Stimulated activated CD8-positive, alpha-beta memory T cell treated with anti-CD3 and anti-CD28 coated beads, Interleukin-7, amount 100 ng/mL, for 4 hours (primary cell): ENCODE measurements at regions not wholly inside any gene's neighbourhood (a gene's known extent, or its start where the extent isn't known, plus 50 kb on each side); places are given as distances from the start of the nearest gene placed in this dataset.
A peak's percentile ranks its signal among the peaks of the same experiment; 100 is the strongest.
"Not testable (repeated sequence)": the region's sequence is repeated elsewhere in the genome, so short reads cannot be mapped to it uniquely, and the experiment has no call there.

Experiments used
- DNase-seq, 2 donors: peaks; one replicate each; pipeline ENCODE4 v3.0.0-alpha.2; 2020; ENCODE audit warnings: low read depth in 2 of 2

- DNase-seq: no peak
These were observed 127.0 kb upstream of the CIBAR2 start for GRCh38 chr16:85239239-85239638.

- DNase-seq: no peak
These were observed 127.6 kb upstream of the CIBAR2 start for GRCh38 chr16:85239871-85240270.

GRCh38 chr16:85240982-85241924 is 129.0 kb upstream of the CIBAR2 start:
- DNase-seq: no peak

- no peak for DNase-seq
These were observed 129.9 kb upstream of the CIBAR2 start for GRCh38 chr16:85242140-85242539.

GRCh38 chr16:85243308-85243707 is 131.0 kb upstream of the CIBAR2 start:
- no peak for DNase-seq

- DNase-seq: not testable (repeated sequence)
These were observed 132.2 kb upstream of the CIBAR2 start for GRCh38 chr16:85244452-85244851.

- peak; percentile 11 to 15 for DNase-seq
These were observed 133.3 kb upstream of the CIBAR2 start for GRCh38 chr16:85245307-85246172.

- DNase-seq: no peak
These were observed 134.2 kb upstream of the CIBAR2 start for GRCh38 chr16:85246473-85246872.

- DNase-seq: no peak
These were observed 134.7 kb upstream of the CIBAR2 start for GRCh38 chr16:85246973-85247372.

GRCh38 chr16:85248342-85248741 is 136.1 kb upstream of the CIBAR2 start:
- DNase-seq: no peak

- no peak for DNase-seq
These were observed 136.6 kb upstream of the CIBAR2 start for GRCh38 chr16:85248857-85249256.

GRCh38 chr16:85249418-85250146 is 137.3 kb upstream of the CIBAR2 start:
- no peak for DNase-seq

GRCh38 chr16:85250147-85250463 is 137.8 kb upstream of the CIBAR2 start:
- no peak for DNase-seq

- no peak for DNase-seq
These were observed 138.4 kb upstream of the CIBAR2 start for GRCh38 chr16:85250609-85251223.

- DNase-seq: no peak
These were observed 139.0 kb upstream of the CIBAR2 start for GRCh38 chr16:85251225-85251760.

GRCh38 chr16:85252014-85252413 is 139.7 kb upstream of the CIBAR2 start:
- DNase-seq: no peak

GRCh38 chr16:85252461-85252860 is 140.2 kb upstream of the CIBAR2 start:
- no peak for DNase-seq

GRCh38 chr16:85253084-85253941 is 141.0 kb upstream of the CIBAR2 start:
- peak; percentile 4 to 35 for DNase-seq

- DNase-seq: no peak
These were observed 141.8 kb upstream of the CIBAR2 start for GRCh38 chr16:85254051-85254450.

- no peak for DNase-seq
These were observed 142.6 kb upstream of the CIBAR2 start for GRCh38 chr16:85254921-85255320.
